ENCODE measurements at regions not wholly inside any gene's neighbourhood (a gene's known extent, or its start where the extent isn't known, plus 50 kb on each side); places are given as distances from the start of the nearest gene placed in this dataset.

DNA sequence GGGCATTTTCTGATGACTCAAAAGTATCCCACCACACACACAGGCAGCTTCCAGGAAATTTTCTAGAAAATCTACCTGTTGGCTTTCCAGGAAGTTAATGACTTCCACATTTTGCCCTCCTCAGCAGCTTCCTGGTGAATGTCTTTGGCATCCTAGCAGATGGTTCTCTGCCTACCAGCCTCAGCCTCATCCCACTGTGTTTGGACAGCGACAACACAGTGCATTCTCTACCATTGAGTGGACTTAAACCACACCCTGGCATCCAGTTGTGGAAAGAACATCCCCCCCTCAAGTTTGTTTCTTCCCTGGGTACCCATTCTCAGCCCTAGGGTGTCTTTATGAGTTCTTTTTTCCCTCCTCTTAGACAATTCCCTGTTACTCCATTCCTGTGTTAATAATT lies 50.8 kb upstream of the GADL1 start:
- DNase-seq (ENCODE audit: low read depth) = no peak
- TF ChIP-seq, protein P1, sequence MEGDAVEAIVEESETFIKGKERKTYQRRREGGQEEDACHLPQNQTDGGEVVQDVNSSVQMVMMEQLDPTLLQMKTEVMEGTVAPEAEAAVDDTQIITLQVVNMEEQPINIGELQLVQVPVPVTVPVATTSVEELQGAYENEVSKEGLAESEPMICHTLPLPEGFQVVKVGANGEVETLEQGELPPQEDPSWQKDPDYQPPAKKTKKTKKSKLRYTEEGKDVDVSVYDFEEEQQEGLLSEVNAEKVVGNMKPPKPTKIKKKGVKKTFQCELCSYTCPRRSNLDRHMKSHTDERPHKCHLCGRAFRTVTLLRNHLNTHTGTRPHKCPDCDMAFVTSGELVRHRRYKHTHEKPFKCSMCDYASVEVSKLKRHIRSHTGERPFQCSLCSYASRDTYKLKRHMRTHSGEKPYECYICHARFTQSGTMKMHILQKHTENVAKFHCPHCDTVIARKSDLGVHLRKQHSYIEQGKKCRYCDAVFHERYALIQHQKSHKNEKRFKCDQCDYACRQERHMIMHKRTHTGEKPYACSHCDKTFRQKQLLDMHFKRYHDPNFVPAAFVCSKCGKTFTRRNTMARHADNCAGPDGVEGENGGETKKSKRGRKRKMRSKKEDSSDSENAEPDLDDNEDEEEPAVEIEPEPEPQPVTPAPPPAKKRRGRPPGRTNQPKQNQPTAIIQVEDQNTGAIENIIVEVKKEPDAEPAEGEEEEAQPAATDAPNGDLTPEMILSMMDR (IDR thresholded peaks at IDR 0.05; ENCODE audit: insufficient read depth, low read depth, low read length) = no peak
- no peak overlapping the region for H3K4me3 ChIP-seq (ENCODE audit: low read depth, low read length)

DNA sequence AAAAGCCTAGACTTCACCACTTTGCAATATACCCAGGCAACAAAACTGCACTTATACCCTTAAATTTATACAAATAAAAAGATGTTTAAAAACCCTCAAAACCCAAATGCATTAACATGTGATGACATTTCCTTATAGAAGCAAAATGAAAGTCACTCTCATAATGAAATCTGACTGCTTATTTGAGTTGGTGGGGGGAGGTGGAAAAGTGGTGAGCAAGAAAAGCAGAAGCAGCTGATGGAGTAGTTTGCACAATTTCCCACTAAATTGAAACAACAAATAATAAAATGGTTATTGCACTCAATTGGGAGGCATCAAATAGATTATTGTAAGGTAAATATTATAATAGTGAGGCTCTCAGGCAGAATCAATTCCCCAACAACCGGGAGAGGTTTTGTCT lies 54.0 kb upstream of the GADL1 start:
- no peak for DNase-seq (ENCODE audit: low read depth)
- H3K4me3 ChIP-seq (ENCODE audit: low read depth, low read length) = no peak overlapping the region
- TF ChIP-seq, protein P1 (IDR thresholded peaks at IDR 0.05; ENCODE audit: insufficient read depth, low read depth, low read length) = no peak

DNA sequence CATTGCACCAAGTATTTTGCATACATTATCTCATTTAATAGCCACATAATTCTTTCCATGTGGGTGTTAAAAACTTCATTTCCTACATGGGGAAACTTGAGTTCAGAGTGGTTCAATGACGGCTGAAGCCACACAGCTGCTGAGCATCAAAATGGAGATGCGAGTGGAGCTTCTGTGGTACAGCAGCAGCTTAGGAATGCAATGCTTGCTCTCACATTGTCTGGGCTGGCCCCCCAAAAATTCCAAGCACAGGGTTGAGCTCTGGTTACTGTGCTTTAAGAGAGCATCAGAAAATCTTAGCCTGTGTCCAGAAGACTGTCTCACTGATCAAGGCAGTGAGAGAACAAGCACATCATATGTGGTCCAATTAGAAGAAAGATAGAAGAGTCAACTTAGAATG lies 57.4 kb upstream of the GADL1 start:
- no peak for DNase-seq (ENCODE audit: low read depth)
- no peak overlapping the region for H3K4me3 ChIP-seq (ENCODE audit: low read depth, low read length)
- TF ChIP-seq, protein P1 (IDR thresholded peaks at IDR 0.05; ENCODE audit: insufficient read depth, low read depth, low read length) = no peak

DNA sequence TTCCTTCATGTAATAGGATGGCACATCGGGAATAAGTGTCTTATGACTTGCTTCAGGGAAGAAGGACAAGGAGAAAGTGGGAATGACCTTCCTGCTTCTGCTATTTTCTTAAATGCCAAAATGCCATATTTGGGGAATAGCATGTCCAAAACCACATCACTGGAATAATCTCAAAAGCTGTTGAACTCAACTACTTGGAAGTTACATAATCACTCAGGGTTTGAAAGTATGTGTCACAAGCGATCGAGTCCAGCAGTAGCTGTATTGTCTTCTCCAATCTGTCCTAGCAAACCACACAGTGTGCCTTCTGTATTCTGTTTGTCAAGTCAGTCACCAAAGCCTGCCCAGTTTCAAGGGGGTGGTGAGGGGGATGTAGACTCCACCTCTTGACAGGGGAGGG lies 58.3 kb upstream of the GADL1 start:
- no peak for DNase-seq (ENCODE audit: low read depth)
- H3K4me3 ChIP-seq (ENCODE audit: low read depth, low read length) = no peak overlapping the region
- TF ChIP-seq, protein P1 (IDR thresholded peaks at IDR 0.05; ENCODE audit: insufficient read depth, low read depth, low read length) = no peak

DNA sequence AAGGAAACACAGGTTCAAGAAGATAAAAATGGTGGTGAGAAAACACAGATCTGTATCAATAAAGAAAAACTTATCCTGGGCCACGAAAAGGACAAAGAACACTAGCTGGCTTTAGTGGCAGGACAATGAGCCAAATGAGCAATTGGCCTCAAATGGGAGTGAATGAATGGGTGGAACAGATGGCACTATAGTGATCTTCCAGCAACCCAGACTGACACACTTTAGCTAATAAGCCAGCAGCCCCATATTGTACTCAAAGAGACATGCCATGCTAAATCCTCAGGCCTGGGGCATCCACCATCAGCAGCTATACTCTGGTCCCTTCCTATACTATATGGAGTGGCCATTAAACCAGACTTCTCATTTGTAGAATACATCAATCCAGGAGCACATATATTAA lies 60.0 kb upstream of the GADL1 start:
- DNase-seq (ENCODE audit: low read depth) = no peak
- TF ChIP-seq, protein P1 (IDR thresholded peaks at IDR 0.05; ENCODE audit: insufficient read depth, low read depth, low read length) = no peak
- H3K4me3 ChIP-seq (ENCODE audit: low read depth, low read length) = no peak overlapping the region

DNA sequence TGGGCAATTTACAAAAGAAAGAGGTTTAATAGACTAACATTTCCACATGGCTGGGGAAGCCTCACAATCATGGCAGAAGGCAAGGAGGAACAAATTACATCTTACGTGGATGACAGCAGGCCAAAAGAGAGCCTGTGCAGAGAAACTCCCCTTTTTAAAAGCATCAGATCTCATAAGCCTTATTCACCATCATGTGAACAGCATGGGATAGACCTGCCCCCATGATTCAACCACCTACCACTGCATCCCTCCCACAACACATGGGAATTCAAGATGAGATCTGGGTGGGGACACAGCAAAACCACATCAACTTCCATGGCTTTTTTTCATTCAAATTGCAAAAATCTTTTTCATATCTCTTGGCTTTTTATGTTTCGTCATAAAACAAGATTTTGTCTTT lies 67.6 kb upstream of the GADL1 start:
- no peak for DNase-seq (ENCODE audit: low read depth)
- H3K4me3 ChIP-seq (ENCODE audit: low read depth, low read length) = no peak overlapping the region
- TF ChIP-seq, protein P1 (IDR thresholded peaks at IDR 0.05; ENCODE audit: insufficient read depth, low read depth, low read length) = no peak

DNA sequence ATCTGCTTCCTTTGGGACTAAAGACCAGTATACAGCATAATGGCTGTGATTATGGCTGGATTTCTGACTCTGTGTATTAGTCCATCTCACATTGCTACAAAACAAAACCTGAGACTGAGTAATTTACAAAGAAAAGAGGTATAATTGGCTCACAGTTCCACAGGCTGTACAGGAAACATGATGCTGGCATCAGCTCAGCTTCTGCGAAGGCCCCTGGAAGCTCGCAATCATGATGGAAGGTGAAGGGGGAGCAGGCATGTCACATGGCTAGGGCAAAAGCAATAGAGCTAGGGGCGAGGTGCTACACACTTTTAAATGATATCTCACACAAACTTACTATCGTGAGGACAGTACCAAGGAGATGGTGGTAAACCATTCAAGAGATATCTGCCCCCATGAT lies 68.0 kb upstream of the GADL1 start:
- H3K4me3 ChIP-seq (ENCODE audit: low read depth, low read length) = no peak overlapping the region
- TF ChIP-seq, protein P1 (IDR thresholded peaks at IDR 0.05; ENCODE audit: insufficient read depth, low read depth, low read length) = no peak
- DNase-seq (ENCODE audit: low read depth) = no peak
